ENCODE measurements at regions not wholly inside any gene's neighbourhood (a gene's known extent, or its start where the extent isn't known, plus 50 kb on each side); places are given as distances from the start of the nearest gene placed in this dataset.

GRCh38 chr2:2579814-2580213 lies 248.7 kb upstream of the MYT1L start (continued):
- TF ChIP-seq ZBTB4 (CRISPR knock-in tag; IDR thresholded peaks at IDR 0.05) (no peak), SMC3 (IDR thresholded peaks at IDR 0.05; ENCODE audit: borderline replicate concordance, low read length) (no peak)

GRCh38 chr2:2577407-2577831 lies 246.3 kb upstream of the MYT1L start:
- Histone ChIP-seq H3K79me2 (ENCODE audit: control insufficient read depth, insufficient read depth, low read length) (no peaks in the 10 kb centered on the region), H4K20me1 (ENCODE audit: control insufficient read depth, insufficient read depth) (no peaks in the 10 kb centered on the region), H3K27ac (ENCODE audit: control insufficient read depth, insufficient read depth) (no peak overlapping the region), H3K4me2 (ENCODE audit: control insufficient read depth, insufficient read depth) (no peak overlapping the region), H3K4me1 (ENCODE audit: control insufficient read depth, insufficient read depth, low read length) (no peaks in the 10 kb centered on the region), H2AFZ (ENCODE audit: control insufficient read depth, low read depth, low read length) (no peak overlapping the region), H3K9me3 (replicated peaks; ENCODE audit: control insufficient read depth, insufficient read depth, low read length) (peaks cover 2% of the 10 kb centered on the region; the same call in 2 of the 3 replicates), H3K4me3 (no peak overlapping the region), H3K9ac (ENCODE audit: control insufficient read depth, insufficient read depth, low read length) (no peak overlapping the region), H3K27me3 (replicated peaks in 1 of 2; ENCODE audit: control insufficient read depth in 2 of 2, insufficient read depth in 2 of 2, low read length in 1 of 2) (no peaks in the 10 kb centered on the region), H3K36me3 (ENCODE audit: control insufficient read depth in 2 of 2, insufficient read depth in 2 of 2, low read length in 1 of 2) (no peaks in the 10 kb centered on the region)
- ATAC-seq, result no peak
- CTCF ChIA-PET, result no interaction called here
- TF ChIP-seq DPF2 (IDR thresholded peaks at IDR 0.05) (no peak), BACH1 (IDR thresholded peaks at IDR 0.05; ENCODE audit: borderline replicate concordance) (no peak), POLR2AphosphoS5 (IDR thresholded peaks at IDR 0.05; ENCODE audit: low read length) (no peak), MLLT1 (IDR thresholded peaks at IDR 0.05) (no peak), E4F1 (IDR thresholded peaks at IDR 0.05; ENCODE audit: borderline replicate concordance, partially characterized antibody) (no peak), IRF3 (IDR thresholded peaks at IDR 0.05) (no peak), FOS (IDR thresholded peaks at IDR 0.05; ENCODE audit: borderline replicate concordance, extremely low read depth, insufficient read length) (no peak), BMI1 (IDR thresholded peaks at IDR 0.05; ENCODE audit: borderline replicate concordance) (no peak), CHD4 (IDR thresholded peaks at IDR 0.05) (no peak)
- POLR2A ChIA-PET, result no interaction called here
- in situ Hi-C loops (cut with MboI) (no loop called here), intact Hi-C loops (cut with micrococcal nuclease; ENCODE audit: unreplicated experiment) (no loop called here)
- no peak for DNase-seq (ENCODE audit: low read depth, low spot score)
- no TSS peak for BruUV-seq (replicated peaks)
- SMC1A ChIA-PET (ENCODE audit: uncharacterized antibody, unreplicated experiment), result no interaction called here
- RAD21 ChIA-PET (ENCODE audit: unreplicated experiment), result no interaction called here
- FAIRE-seq, result no peak
- 42% methylated on average over 17 of the region's 17 CpGs for WGBS (ENCODE audit: insufficient coverage, insufficient replicate concordance, low lambda C conversion rate, missing lambda C conversion rate)

Data from GM12878 (cell line).